ENCODE measurements at regions not wholly inside any gene's neighbourhood (a gene's known extent, or its start where the extent isn't known, plus 50 kb on each side); places are given as distances from the start of the nearest gene placed in this dataset.

GRCh38 chr12:76687981-76688380 is 75.9 kb upstream of the ZDHHC17 start:
- no peaks in the 10 kb centered on the region for H3K4me1 ChIP-seq (ENCODE audit: insufficient read depth, low read length)
- peaks cover 0 to 6% (median 0%) of the 10 kb centered on the region in 3 donors for H3K4me1 Mint-ChIP-seq
- no peaks in the 10 kb centered on the region for H3K27me3 ChIP-seq (ENCODE audit: insufficient read depth, low read length, poor library complexity, severe bottlenecking)
- H3K9me3 ChIP-seq (ENCODE audit: low read length), result no peaks in the 10 kb centered on the region
- H3K27ac Mint-ChIP-seq, result no peak overlapping the region
- no peak overlapping the region for H3K4me3 ChIP-seq (ENCODE audit: low read length)
- ChIA-PET POLR2A (no interaction called here), CTCF (interaction anchor here (1.1 to 1.3 kb wide), 3 partner anchors 10 to 105 kb away, joined by 3 read pairs; no protein-coding TSS in a partner anchor)
- no peak for DNase-seq
- no peaks in the 10 kb centered on the region for H3K36me3 Mint-ChIP-seq
- no peak overlapping the region for H3K27ac ChIP-seq (ENCODE audit: low read depth, low read length)
- peaks cover 0 to 2% of the 10 kb centered on the region in 2 donors for H3K27me3 Mint-ChIP-seq
- no peak overlapping the region for H3K4me3 Mint-ChIP-seq
- no peaks in the 10 kb centered on the region for H3K36me3 ChIP-seq (ENCODE audit: insufficient read depth, low read length)
- no peaks in the 10 kb centered on the region for H3K9me3 Mint-ChIP-seq

DNA sequence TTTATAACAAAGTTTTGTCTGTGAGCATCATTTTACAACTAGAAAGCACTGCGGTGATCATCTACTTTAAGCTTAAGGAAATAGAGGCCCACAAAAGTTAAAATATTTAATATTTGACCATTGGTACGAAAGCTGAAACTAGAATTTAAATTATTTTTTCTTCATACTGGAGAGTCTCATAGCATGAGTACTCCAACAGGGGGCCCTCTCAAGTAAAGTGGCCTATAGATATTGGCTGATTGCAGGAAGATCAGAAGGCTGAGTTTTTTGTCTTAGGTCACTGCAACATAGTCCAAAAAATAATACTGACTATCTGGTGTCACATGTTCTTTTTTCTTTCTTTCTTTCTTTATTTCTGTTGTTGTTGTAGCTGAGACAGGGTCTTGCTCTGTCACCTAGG is 75.3 kb upstream of the ZDHHC17 start:
- Mint-ChIP-seq H3K4me1 (peaks cover 0 to 6% (median 0%) of the 10 kb centered on the region in 3 donors), H3K27me3 (peaks cover 0 to 2% of the 10 kb centered on the region in 2 donors), H3K27ac (no peak overlapping the region), H3K9me3 (no peaks in the 10 kb centered on the region), H3K4me3 (no peak overlapping the region), H3K36me3 (no peaks in the 10 kb centered on the region)
- no peaks in the 10 kb centered on the region for H3K27me3 ChIP-seq (ENCODE audit: insufficient read depth, low read length, poor library complexity, severe bottlenecking)
- no peaks in the 10 kb centered on the region for H3K36me3 ChIP-seq (ENCODE audit: insufficient read depth, low read length)
- H3K9me3 ChIP-seq (ENCODE audit: low read length), result no peaks in the 10 kb centered on the region
- no peak overlapping the region for H3K4me3 ChIP-seq (ENCODE audit: low read length)
- H3K27ac ChIP-seq (ENCODE audit: low read depth, low read length), result no peak overlapping the region
- no peaks in the 10 kb centered on the region for H3K4me1 ChIP-seq (ENCODE audit: insufficient read depth, low read length)
- DNase-seq, result no peak
- CTCF ChIA-PET, result interaction anchor here (1.1 to 1.3 kb wide), 3 partner anchors 9 to 105 kb away, joined by 3 read pairs; no protein-coding TSS in a partner anchor
- POLR2A ChIA-PET, result no interaction called here

GRCh38 chr12:76690921-76691700 is 72.8 kb upstream of the ZDHHC17 start:
- Histone ChIP-seq H3K4me3 (ENCODE audit: low read length) (no peak overlapping the region), H3K27me3 (ENCODE audit: insufficient read depth, low read length, poor library complexity, severe bottlenecking) (no peaks in the 10 kb centered on the region), H3K27ac (ENCODE audit: low read depth, low read length) (no peak overlapping the region), H3K36me3 (ENCODE audit: insufficient read depth, low read length) (no peaks in the 10 kb centered on the region), H3K4me1 (ENCODE audit: insufficient read depth, low read length) (no peaks in the 10 kb centered on the region), H3K9me3 (ENCODE audit: low read length) (no peaks in the 10 kb centered on the region)
- Mint-ChIP-seq H3K27ac (no peak overlapping the region), H3K27me3 (peaks cover 0 to 2% of the 10 kb centered on the region in 2 donors), H3K9me3 (no peaks in the 10 kb centered on the region), H3K4me3 (no peak overlapping the region), H3K36me3 (no peaks in the 10 kb centered on the region), H3K4me1 (no peaks in the 10 kb centered on the region)
- ChIA-PET CTCF (no interaction called here), POLR2A (no interaction called here)
- no peak for DNase-seq

DNA sequence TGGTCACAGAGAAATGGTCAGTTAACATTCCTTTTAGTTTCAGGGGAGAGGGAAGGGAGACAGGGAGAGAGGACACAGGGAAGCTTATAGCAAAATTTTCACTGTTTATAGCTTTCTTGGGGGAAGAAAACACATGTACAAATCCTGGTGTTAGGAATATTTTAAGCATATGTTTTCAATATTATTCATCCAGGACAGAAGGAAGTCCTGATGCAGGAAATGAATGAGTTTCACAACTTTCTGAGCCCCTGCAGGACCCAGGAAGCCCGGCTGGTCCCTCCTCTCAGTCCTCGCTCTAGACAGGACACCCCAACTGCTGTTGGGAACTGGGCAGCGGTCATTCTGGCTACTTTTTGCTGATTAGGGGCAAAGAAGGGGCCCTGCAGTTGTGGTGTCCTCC is 71.1 kb upstream of the ZDHHC17 start:
- CTCF ChIA-PET, result no interaction called here
- Histone ChIP-seq H3K27me3 (ENCODE audit: insufficient read depth, low read length, poor library complexity, severe bottlenecking) (no peaks in the 10 kb centered on the region), H3K27ac (ENCODE audit: low read depth, low read length) (no peak overlapping the region), H3K4me1 (ENCODE audit: insufficient read depth, low read length) (no peaks in the 10 kb centered on the region), H3K36me3 (ENCODE audit: insufficient read depth, low read length) (no peaks in the 10 kb centered on the region), H3K9me3 (ENCODE audit: low read length) (no peaks in the 10 kb centered on the region), H3K4me3 (ENCODE audit: low read length) (no peak overlapping the region)
- POLR2A ChIA-PET, result no interaction called here
- no peak overlapping the region for H3K4me3 Mint-ChIP-seq
- no peaks in the 10 kb centered on the region for H3K9me3 Mint-ChIP-seq
- H3K4me1 Mint-ChIP-seq, result no peaks in the 10 kb centered on the region
- H3K36me3 Mint-ChIP-seq, result no peaks in the 10 kb centered on the region
- DNase-seq, result no peak
- no peak overlapping the region for H3K27ac Mint-ChIP-seq
- peaks cover 0 to 4% of the 10 kb centered on the region in 2 donors for H3K27me3 Mint-ChIP-seq

DNA sequence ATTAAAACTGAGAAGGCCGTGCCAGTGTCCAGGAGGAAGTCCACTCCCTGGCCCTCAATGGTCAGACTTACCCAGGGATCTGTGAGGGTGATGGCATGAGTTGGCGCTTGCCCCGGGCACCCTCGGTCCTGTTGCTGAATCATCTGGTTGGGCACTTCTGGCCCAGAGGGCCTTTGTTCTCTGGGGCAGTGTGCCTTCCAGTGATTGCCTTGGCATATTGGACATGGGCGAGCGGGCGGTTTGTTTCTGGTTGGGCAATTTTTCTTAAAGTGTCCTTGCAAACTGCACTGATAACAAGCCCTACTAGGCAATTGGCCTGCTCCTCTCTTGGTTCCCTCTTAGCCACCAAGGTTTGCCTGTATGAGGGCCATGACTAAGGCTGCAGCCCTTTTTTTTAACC is 69.5 kb upstream of the ZDHHC17 start:
- no peak overlapping the region for H3K27ac Mint-ChIP-seq
- H3K9me3 Mint-ChIP-seq, result no peaks in the 10 kb centered on the region
- no peaks in the 10 kb centered on the region for H3K36me3 Mint-ChIP-seq
- ChIA-PET POLR2A (no interaction called here), CTCF (no interaction called here)
- H3K4me3 ChIP-seq (ENCODE audit: low read length), result no peak overlapping the region
- no peaks in the 10 kb centered on the region for H3K9me3 ChIP-seq (ENCODE audit: low read length)
- no peaks in the 10 kb centered on the region for H3K36me3 ChIP-seq (ENCODE audit: insufficient read depth, low read length)
- no peaks in the 10 kb centered on the region for H3K4me1 Mint-ChIP-seq
- H3K27me3 Mint-ChIP-seq, result peaks cover 0 to 4% of the 10 kb centered on the region in 2 donors
- no peaks in the 10 kb centered on the region for H3K27me3 ChIP-seq (ENCODE audit: insufficient read depth, low read length, poor library complexity, severe bottlenecking)
- H3K4me1 ChIP-seq (ENCODE audit: insufficient read depth, low read length), result no peaks in the 10 kb centered on the region
- DNase-seq, result no peak
- H3K27ac ChIP-seq (ENCODE audit: low read depth, low read length), result no peak overlapping the region
- H3K4me3 Mint-ChIP-seq, result no peak overlapping the region

DNA sequence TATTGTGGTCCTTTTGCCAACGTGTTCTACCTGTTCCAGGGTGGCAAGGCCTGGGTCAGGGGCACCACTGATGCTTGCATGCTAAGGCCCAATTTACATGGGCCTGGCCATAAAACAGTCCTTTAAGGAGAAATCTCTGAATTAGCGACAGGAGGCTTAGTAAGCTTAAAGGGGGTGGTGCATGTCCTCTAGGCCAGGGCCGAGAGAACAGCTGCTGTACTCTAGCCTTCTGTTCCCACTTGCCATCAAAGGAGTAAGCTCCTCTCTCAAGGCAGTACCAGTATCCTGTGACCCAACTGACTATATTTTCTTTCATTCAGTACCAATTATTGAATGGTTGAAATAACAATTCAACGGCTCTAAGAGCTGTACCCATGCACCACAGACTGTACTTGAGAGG is 67.7 kb upstream of the ZDHHC17 start:
- no peaks in the 10 kb centered on the region for H3K4me1 ChIP-seq (ENCODE audit: insufficient read depth, low read length)
- Mint-ChIP-seq H3K9me3 (no peaks in the 10 kb centered on the region), H3K4me1 (no peaks in the 10 kb centered on the region), H3K36me3 (no peaks in the 10 kb centered on the region), H3K27me3 (peaks cover 0 to 4% of the 10 kb centered on the region in 2 donors), H3K4me3 (no peak overlapping the region), H3K27ac (no peak overlapping the region)
- no peak overlapping the region for H3K4me3 ChIP-seq (ENCODE audit: low read length)
- ChIA-PET POLR2A (no interaction called here), CTCF (no interaction called here)
- no peaks in the 10 kb centered on the region for H3K9me3 ChIP-seq (ENCODE audit: low read length)
- no peaks in the 10 kb centered on the region for H3K27me3 ChIP-seq (ENCODE audit: insufficient read depth, low read length, poor library complexity, severe bottlenecking)
- no peak overlapping the region for H3K27ac ChIP-seq (ENCODE audit: low read depth, low read length)
- no peaks in the 10 kb centered on the region for H3K36me3 ChIP-seq (ENCODE audit: insufficient read depth, low read length)
- DNase-seq, result no peak

DNA sequence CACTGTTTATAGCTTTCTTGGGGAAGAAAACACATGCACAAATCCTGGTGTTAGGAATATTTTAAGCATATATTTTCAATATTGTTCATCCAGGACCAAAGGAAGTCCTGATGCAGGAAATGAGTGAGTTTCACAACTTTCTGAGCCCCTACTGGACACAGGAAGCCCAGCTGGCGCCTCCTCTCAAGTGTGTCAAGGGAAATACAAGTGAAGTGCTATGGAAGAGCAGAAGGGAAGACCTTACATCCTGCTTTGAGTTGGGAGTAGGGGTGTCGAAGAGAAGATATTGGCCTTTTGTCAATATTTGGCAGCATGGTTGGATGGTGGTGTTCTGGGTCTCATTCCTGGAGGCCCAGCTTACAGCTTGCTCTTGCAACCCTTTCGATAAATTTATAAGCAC is 66.1 kb upstream of the ZDHHC17 start:
- CTCF ChIA-PET, result interaction anchor here (0.8 kb wide), 2 partner anchors 8 to 10 kb away, joined by 3 read pairs; no protein-coding TSS in a partner anchor
- POLR2A ChIA-PET, result no interaction called here

DNA sequence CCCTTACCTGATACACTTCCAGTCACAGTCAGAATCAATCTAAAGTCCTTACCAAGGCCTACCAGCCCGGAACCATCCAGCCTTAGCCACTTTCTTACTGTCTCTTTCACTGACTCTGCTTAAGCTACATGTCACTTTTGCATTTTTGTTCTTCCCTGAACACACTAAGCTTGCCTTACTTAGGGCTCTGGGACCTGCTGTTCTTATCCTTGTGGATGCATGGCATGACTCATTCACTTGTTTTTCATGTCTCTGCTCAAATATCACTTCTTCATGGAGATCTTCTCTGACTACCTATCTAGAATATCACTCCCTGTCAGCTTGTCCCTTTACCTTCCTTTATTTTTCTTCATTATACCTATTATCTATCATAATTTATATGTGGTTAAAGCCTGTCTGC is 65.6 kb upstream of the ZDHHC17 start:
- H3K4me1 ChIP-seq (ENCODE audit: insufficient read depth, low read length), result no peaks in the 10 kb centered on the region
- H3K27me3 ChIP-seq (ENCODE audit: insufficient read depth, low read length, poor library complexity, severe bottlenecking), result no peaks in the 10 kb centered on the region
- Mint-ChIP-seq H3K4me1 (no peaks in the 10 kb centered on the region), H3K4me3 (no peak overlapping the region), H3K36me3 (no peaks in the 10 kb centered on the region), H3K27ac (no peak overlapping the region), H3K9me3 (no peaks in the 10 kb centered on the region), H3K27me3 (peaks cover 4 to 7% of the 10 kb centered on the region in 2 donors)
- H3K27ac ChIP-seq (ENCODE audit: low read depth, low read length), result no peak overlapping the region
- H3K4me3 ChIP-seq (ENCODE audit: low read length), result no peak overlapping the region
- DNase-seq, result no peak
- no peaks in the 10 kb centered on the region for H3K9me3 ChIP-seq (ENCODE audit: low read length)
- ChIA-PET POLR2A (no interaction called here), CTCF (interaction anchor here (0.8 kb wide), 2 partner anchors 9 to 10 kb away, joined by 3 read pairs; no protein-coding TSS in a partner anchor)
- no peaks in the 10 kb centered on the region for H3K36me3 ChIP-seq (ENCODE audit: insufficient read depth, low read length)

More for the DNA sequence above, 66.1 kb upstream of the ZDHHC17 start:
- Histone ChIP-seq H3K27ac (ENCODE audit: low read depth, low read length) (no peak overlapping the region), H3K27me3 (ENCODE audit: insufficient read depth, low read length, poor library complexity, severe bottlenecking) (no peaks in the 10 kb centered on the region), H3K4me1 (ENCODE audit: insufficient read depth, low read length) (no peaks in the 10 kb centered on the region), H3K4me3 (ENCODE audit: low read length) (no peak overlapping the region), H3K36me3 (ENCODE audit: insufficient read depth, low read length) (no peaks in the 10 kb centered on the region), H3K9me3 (ENCODE audit: low read length) (no peaks in the 10 kb centered on the region)
- H3K4me3 Mint-ChIP-seq, result no peak overlapping the region
- no peaks in the 10 kb centered on the region for H3K4me1 Mint-ChIP-seq
- H3K27me3 Mint-ChIP-seq, result peaks cover 4 to 7% of the 10 kb centered on the region in 2 donors
- H3K36me3 Mint-ChIP-seq, result no peaks in the 10 kb centered on the region
- no peak overlapping the region for H3K27ac Mint-ChIP-seq
- DNase-seq, result no peak
- H3K9me3 Mint-ChIP-seq, result no peaks in the 10 kb centered on the region

Measured in CD8-positive, alpha-beta memory T cell (primary cell).